ENCODE measurements at regions not wholly inside any gene's neighbourhood (a gene's known extent, or its start where the extent isn't known, plus 50 kb on each side); places are given as distances from the start of the nearest gene placed in this dataset.
"Not testable (repeated sequence)": the region's sequence is repeated elsewhere in the genome, so short reads cannot be mapped to it uniquely, and the experiment has no call there.

- TF ChIP-seq CTCF (IDR thresholded peaks at IDR 0.05; ENCODE audit: poor library complexity); EZH2 (IDR thresholded peaks at IDR 0.05; ENCODE audit: borderline replicate concordance): not testable (repeated sequence)
Observed at GRCh38 chr2:138071042-138071719, 106.9 kb downstream of the HNMT start.

All from hepatocyte (in vitro differentiated cells).